SK-MEL-5 (cell line): ENCODE measurements at regions not wholly inside any gene's neighbourhood (a gene's known extent, or its start where the extent isn't known, plus 50 kb on each side); places are given as distances from the start of the nearest gene placed in this dataset.

ENCODE experiments used
- DNase-seq: peaks from one replicate; pipeline ENCODE4 v3.0.0-alpha.2; 2016; ENCODE audit warnings: low read depth, low spot score
- in situ Hi-C: cut with HindIII; loops from 2 replicates; pipeline ENCODE4 v1.10.0; 2016; ENCODE audit warnings: low sequenced_read_pairs, high pct_unique_total_duplicates, low pct_unique_long_range_greater_than_20kb

DNA sequence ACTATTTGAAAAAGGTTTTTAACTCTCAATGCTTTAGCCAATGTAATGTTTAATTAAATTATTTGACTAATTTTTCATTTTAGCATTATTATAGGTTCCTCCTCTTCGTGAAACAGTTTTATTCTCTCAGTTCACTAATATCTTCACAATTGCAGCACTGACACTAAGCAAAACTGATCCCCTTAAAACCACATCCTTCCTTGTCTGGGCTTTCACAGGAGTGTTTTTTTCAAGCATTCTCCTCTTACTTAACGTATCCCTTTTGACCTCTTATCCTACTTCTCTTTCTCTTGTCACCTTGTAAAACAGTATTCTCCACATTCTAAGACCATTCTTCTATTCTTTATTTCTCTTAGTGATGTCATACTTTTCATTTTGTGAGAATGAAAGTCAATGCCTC is 112.8 kb downstream of the DSC3 start:
- DNase-seq, result no peak
- in situ Hi-C loops, result no loop called here

DNA sequence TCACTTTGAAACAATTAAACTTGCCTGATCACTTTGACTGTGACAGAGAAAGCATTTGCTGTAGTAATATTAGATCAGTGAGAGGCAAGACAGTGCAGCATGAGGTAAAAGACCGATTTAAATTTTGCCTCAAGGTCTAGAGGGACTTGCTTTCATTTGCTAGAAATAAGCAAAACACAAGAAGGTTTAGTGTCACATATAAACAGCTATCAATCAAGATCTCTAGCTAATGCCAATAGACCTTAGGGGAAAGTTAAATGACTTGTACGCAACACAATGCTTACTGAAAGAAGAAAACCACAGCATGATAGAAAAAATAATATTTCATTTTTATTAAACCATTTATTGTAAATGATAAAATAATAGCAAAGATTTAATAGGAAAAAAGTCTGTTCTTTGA is 113.5 kb downstream of the DSC3 start:
- in situ Hi-C loops, result no loop called here
- DNase-seq, result no peak

DNA sequence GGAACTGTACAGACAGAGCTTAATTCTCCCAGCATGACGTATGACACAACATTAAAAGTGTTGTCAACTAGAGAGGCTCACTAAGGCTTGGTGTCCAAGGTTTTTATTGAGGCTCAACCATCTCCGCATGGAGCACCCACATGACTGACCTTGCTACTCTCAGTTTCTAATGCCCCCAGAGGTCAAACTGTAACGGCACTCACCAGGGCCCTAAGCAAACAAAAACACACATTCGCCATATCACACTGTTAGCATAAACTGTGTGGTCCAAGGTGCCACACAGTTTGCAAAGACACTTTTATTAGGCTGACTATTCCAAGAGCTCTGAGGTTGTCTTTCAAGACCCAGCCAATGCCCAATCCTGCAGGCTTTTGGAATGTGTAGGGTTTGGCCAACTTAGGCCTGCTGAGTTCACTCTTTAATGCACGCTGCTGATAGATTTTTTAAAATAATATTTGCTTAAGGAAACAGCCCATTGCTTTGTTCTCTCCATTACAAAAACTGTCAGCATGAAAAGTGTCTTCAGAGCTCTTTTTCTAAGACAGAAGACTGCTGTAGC is 114.9 kb downstream of the DSC3 start:
- in situ Hi-C loops, result no loop called here
- DNase-seq, result no peak

DNA sequence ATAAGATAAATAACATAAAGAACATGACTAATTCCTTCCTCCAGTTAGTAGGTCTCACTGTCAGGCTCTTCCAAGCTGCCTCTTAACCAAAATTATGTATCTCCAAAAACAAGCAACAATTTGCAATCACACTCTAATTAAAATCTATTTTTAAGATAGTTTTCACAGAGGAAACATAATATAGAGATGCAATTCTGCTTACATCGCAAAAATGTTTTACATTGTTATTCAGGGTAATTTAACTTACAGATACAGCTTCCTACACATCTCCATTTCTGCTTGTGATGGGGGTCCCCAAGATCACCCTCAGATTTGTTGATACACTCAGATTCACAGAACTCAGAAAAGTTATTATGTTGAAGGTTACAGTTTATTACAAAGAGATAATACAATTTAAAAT is 115.5 kb downstream of the DSC3 start:
- in situ Hi-C loops, result no loop called here
- DNase-seq, result no peak

DNA sequence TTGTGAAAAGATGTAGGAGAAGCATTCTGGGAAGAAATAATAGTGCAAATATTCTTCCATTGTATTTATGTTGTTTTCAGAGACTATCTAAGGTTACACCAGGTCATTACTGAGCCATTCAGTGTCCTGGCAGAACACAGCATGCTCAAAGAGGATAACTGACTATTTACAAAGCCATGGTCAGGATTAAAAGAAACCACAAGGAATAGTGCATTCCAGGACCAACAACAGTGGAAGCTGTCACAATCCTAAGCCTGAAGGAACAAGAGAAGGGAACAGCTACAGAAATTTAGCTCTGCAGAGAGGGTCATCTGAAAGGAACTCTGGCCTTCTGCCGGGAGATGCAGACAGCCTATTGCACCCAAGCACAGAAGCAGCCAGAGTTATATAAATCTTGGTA is 116.7 kb downstream of the DSC3 start:
- no peak for DNase-seq

DNA sequence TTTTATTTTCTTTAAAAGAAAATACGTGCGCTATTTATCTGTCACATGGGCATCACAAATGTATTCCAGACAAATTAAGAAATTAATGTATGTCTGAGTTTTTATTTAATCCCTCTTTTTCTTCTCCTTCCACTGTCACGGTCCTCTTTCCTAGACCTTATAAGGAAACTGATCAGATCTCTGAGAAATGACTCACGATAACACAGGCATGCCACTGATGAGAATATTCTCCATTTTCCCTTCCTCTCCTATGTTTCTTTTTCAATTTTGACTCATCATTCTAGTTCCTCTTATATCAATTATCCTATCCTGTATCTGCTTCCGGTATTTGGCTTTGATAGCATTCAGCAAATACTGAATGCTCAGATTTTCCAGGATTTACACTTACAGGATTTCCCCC is 121.8 kb downstream of the DSC3 start:
- DNase-seq, result no peak
- in situ Hi-C loops, result no loop called here

More for the DNA sequence above, 116.7 kb downstream of the DSC3 start:
- in situ Hi-C loops, result no loop called here

DNA sequence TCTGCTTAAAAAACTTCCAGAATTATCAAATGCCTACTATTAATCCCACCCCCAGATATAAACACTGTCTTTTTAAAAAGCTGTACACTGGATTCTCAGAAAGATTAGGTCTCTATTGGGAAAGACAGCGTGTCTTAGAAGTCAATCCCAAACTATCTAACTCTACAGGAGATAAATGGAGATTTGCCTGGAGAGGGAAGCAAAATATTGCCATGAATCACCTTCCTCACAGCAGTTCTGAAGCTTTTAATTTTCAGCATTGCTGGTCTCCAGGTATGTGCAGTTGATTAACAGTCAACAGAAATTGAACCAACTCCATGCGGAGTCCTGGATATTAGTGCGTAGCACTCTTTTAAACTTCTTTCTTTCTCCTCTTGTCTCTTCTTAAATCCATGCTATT is 122.2 kb downstream of the DSC3 start:
- DNase-seq, result no peak
- in situ Hi-C loops, result no loop called here

DNA sequence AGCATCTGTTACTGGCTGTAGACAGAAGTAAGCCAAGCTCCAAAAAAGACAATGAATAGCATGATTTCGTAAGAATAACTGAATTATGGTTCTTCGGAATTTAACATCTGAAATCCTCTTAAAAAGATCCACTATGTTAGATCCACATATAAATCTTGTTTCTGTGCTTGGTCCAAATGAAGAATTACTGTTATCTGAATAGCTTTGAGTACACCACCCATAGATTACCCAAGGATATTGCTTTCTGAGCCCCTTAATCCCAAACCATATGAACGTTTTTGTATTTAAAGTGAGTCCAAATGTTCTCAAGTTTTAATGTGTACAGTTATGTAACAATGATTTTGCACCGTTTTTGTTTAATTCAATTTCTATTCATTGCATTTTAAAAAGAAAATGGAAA is 124.9 kb downstream of the DSC3 start:
- DNase-seq, result no peak
- in situ Hi-C loops, result no loop called here

DNA sequence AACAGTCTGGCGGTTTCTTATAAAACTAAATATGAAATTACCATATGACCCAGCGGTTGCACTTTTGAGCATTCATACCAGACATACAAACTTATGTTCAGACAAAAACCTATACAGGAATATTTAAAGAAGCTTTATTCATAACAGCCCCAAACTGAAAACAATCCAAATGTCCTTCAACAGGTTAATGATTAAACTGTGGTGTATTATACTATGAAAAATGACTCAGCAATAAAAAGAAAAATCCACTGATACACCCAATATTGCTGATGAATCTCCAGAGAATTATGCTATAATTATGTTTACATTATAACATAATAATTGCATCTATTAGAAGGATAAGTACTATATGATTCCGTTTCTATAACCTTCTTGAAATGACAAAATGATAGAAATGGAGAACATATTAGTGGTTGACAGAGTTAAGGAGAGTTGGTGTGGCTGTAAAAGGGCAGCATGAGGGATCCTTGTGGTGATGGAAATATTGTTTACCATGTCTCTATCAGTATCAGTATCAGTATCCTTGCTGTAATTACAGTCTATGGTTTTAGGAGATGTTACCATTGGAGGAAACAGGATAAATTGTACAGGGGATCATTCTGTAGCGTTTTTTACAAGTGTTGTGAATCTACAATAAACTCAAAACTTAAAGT is 127.1 kb downstream of the DSC3 start:
- in situ Hi-C loops, result no loop called here
- no peak for DNase-seq

DNA sequence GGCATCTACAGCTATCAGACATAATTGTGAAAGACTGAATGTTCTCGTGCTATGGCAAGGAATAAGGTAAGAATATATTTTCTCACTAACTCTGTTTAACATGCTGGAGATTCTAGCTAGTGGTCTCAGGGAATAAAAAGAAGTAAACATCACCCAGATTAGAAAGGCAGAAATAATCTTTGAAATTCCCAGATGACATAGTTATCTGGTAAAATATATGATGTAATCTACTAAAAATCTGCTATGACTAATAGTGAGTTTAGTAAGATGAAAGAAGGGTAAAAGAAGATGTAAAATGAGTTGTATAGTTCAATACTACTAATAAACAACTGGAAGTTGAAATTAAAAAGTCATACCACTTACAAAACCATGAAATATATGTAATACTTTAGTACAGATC is 134.2 kb downstream of the DSC3 start:
- no peak for DNase-seq
- in situ Hi-C loops, result no loop called here

DNA sequence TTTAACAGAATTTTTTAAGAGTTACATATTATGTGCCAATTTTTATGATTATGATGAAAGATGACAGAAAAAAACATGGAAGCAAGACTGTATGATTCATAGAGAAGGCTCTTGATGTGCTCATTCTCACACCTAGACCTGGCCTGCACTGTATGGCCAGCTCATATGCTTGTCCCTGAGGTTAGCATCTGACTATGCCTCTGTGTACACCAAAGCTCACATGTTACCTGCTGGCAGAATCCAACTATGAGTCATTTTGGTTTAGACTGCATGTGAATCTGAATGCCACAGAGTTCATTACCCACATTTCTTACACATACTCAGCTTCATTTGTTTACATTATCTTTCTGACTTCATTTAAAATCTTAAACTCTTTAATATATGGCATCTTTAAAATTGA is 139.0 kb downstream of the DSC3 start:
- in situ Hi-C loops, result no loop called here

DNA sequence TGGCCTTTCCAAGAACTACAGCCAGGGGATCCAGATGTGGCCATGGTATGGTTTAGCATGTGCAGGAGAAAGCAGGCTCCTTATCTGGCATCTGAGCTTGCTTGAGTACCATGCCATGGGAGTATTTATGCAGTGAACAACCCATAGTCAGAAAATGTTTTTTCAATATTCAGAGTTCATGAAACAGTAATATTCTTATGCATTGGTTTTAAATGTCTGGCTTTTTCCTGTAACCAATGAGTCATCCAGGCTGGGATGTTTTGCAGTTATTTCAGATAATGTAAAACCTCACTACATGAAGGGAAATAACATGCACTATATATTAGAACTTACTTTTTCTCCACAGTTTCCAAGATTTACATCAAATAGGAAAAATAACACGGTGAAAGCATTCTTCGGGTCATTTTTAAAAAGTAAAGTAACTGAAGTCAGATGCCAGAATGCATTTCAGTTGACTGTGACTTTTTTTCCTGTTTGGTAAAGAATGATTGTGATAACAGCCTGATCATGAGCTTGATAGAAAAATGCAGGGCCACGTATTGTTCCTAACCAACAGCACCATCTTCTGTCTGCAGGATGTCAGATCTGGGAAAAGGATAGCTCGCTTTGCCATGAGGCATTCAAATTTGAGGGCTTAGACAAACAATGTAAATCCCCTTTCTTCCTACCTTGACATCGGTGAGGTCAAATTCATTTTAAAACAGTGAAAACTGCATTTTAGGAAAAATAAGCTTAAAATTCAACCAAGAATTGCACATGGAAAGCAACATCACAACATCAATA is 152.8 kb downstream of the DSC3 start:
- in situ Hi-C loops, result no loop called here
- DNase-seq, result peak; percentile 50

More for the DNA sequence above, 139.0 kb downstream of the DSC3 start:
- no peak for DNase-seq

DNA sequence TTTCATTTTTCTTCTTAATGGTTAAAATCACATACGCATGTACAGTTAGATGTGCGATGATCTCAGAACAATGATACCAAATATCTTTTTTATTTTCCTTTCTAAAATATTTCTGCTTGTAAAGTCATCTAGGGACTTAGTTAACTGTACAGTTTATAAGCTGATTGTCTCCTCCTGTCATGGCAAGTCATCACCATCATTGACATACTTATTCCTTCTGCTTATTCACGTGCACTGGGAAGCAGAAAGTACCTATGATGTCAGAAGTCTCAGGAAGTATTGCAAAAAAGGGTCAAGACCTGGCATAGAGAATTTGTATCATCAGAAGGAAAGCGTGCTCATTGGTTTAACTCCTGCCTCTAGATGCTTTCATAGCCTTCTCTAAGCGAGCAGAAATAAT is 154.2 kb downstream of the DSC3 start:
- DNase-seq, result no peak
- in situ Hi-C loops, result no loop called here

DNA sequence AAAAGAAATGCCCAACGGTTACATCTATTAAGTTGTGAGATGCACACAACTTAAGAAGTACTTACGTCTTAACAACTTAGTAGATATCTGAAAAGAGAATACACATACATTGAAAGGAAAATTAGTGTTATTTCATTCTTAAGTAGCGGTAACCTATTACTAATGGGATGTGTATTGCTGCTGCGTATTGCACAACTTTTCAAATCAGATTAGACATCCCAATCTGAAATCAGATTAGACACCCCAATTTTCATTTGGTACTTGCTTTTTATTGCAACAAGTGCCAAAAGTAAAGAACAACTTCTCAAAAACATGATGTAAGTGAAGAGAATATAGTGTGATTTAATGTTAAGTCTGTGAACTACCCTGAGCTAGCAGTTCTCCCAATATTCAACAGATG is 155.5 kb downstream of the DSC3 start:
- no peak for DNase-seq
- in situ Hi-C loops, result no loop called here

DNA sequence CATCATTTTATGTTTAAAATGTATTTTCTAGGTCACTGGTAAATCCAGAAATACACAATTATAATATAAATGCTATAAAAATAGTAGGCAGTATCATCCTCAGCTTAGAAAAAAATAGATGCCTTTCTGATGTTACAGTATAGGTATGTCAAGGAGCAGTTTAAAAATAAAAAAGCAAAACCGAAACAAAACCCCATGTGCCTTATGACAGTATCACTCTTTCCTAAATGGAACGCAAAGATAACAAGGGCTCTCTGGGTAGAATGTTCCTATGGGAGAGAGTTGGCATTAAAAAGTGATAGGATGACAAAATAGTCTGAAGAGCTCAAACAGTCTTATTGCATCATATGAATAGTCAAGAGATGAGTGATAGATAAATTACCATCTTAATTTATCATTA is 172.1 kb downstream of the DSC3 start:
- no peak for DNase-seq
- in situ Hi-C loops, result no loop called here

DNA sequence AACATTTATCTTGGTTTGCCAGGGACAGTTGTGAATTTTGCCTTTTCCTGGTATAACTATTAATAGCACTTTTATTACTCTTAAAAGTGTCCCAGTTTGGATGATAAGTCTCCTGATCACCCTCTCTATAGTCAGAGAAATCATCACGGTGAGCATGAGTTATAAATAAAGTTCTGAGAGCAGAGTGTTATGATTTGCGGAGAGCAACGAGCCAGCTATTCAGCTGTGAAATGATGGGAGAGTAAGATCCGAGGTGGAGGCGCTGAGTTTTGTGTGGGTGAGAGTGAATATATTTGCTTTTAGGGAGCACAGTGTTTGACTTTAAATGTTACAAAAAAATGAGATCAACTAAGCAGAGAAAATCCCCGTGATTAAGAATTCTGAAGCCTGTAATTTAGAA is 179.6 kb downstream of the DSC3 start:
- in situ Hi-C loops, result no loop called here
- no peak for DNase-seq

DNA sequence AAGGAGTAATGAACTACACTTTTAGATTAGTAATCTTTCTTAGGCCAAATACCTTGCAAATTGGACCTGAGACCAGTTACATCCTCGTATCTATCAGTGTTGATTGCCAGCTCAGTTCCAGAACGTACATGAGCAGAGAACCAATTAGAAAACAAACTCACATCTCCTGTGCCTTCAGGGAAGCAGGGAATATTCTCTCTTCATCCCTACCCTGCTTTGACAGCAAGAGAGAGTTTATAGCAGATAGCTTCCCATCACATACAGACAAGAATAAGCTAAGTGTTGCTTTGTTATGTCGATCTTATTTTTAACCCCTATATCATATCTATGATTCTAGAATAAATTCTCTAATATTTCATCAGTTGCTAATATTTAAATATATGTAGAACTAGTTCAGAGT is 181.8 kb downstream of the DSC3 start:
- no peak for DNase-seq
- in situ Hi-C loops, result no loop called here

DNA sequence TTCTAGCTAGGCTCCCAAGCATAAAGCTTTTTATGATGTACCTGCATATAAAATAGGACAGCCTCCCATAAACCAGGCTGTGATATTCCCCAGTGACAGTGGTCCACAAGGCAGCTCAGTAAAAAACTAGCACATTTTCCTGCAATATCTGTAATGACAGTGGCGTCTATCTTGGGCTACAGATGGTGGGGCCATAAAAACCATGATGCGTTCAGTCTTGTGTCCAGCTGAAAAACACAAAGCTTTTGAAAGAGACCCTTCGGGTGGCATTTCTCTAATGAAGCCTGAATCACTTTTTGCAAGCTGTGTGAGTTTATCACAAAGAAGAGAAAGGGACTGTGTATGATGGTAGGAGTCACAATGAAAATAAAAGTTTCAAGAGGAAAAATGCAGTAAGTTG is 183.5 kb downstream of the DSC3 start:
- in situ Hi-C loops, result no loop called here
- no peak for DNase-seq

DNA sequence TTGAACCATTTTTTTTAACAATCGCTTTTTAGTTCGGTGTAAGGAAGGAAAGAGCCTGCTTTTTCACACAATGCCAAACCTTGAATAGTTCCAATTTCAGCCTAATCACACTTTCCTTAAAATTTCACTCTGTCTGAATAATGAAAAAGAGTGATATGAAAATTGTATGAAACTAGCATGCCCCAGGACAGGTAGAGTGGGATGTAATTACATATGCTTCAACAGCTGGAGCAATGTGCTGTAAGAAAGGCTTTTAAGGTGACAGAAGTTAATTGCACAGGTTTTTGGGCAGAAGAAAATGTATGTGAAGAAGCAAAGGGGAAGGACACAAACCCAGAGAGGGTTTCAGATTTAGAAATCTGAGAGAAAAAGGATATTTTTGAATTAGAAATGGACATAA is 184.0 kb downstream of the DSC3 start:
- no peak for DNase-seq
- in situ Hi-C loops, result no loop called here
